ENCODE measurements at regions not wholly inside any gene's neighbourhood (a gene's known extent, or its start where the extent isn't known, plus 50 kb on each side); places are given as distances from the start of the nearest gene placed in this dataset.

DNA sequence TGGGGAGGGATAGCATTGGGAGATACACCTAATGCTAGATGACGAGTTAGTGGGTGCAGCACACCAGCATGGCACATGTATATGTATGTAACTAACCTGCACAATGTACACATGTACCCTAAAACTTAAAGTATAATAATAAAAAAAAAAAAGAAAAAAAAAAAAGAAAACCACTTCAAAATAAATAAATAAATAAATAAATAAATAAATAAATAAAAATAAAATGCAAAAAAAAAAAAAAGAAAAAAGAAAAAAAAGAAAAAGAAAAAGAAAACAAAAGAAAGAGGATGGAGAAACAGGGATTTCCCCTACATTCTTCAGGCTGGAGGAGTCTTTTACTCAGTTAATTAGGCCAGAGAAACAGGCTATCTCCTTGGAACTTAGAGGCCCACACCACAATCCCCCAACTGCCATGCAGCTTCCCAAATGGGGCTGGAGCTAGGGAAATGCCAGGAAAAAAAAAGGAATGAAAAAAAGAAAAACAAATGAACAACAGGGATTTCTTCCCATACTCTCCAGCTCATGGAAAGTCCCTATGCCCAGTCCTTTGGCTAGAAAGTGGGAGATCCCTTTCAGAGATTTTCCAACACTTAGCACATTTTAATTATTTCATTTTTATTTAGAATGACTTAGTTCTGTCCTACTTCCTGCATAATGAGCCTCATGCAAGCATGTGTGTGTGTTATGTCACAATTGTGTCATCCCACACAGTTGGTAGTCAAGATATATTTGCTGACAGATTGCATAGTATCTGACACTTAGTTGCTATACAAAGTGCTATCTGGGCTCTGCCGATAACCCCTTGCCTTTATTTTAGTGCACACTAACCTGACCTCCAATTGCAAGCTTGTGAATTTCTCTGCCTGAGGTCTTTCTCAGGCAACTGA, 486.4 kb downstream of the PLPP3 start:
- TF ChIP-seq CTCF (IDR thresholded peaks at IDR 0.05; ENCODE audit: low read length) = no peak
- TF ChIP-seq EZH2 (IDR thresholded peaks at IDR 0.05; ENCODE audit: borderline replicate concordance, low read length) = no peak
